WERI-Rb-1 (cell line): ENCODE measurements at regions not wholly inside any gene's neighbourhood (a gene's known extent, or its start where the extent isn't known, plus 50 kb on each side); places are given as distances from the start of the nearest gene placed in this dataset.

Experiments used
- DNase-seq: peaks from one replicate; pipeline ENCODE4 v3.0.0-alpha.2; 2020
- H3K27ac ChIP-seq: fragments of 250-450 bp; sonication (Bioruptor Pico); 2 replicates; pipeline ENCODE4 v1.5.1; 2020; ENCODE audit warnings: mild to moderate bottlenecking, moderate library complexity
- H3K27me3 ChIP-seq: fragments of 250-450 bp; sonication (Bioruptor Pico); 2 replicates; pipeline ENCODE4 v1.5.1; 2021; ENCODE audit warnings: mild to moderate bottlenecking, low read depth, moderate library complexity; ENCODE audit not compliant: insufficient read depth, severe bottlenecking
- H3K36me3 ChIP-seq: fragments of 250-450 bp; sonication (Bioruptor Pico); 2 replicates; pipeline ENCODE4 v1.5.1; 2020; ENCODE audit warnings: mild to moderate bottlenecking, moderate library complexity
- H3K4me3 ChIP-seq: 2 replicates; pipeline ENCODE4 v1.5.1; 2011; ENCODE audit warnings: low read depth, mild to moderate bottlenecking, control low read depth, low read length
- H3K9me3 ChIP-seq: fragments of 250-450 bp; sonication (Bioruptor Pico); 2 replicates; pipeline ENCODE4 v1.5.1; 2021; ENCODE audit warnings: mild to moderate bottlenecking, moderate library complexity; ENCODE audit not compliant: severe bottlenecking
- TF ChIP-seq, protein P1 (sequence below): IDR thresholded peaks from 2 replicates; pipeline ENCODE4 v1.5.1; 2011; ENCODE audit warnings: low read depth, mild to moderate bottlenecking, control low read depth, inconsistent platforms, low read length

DNA sequence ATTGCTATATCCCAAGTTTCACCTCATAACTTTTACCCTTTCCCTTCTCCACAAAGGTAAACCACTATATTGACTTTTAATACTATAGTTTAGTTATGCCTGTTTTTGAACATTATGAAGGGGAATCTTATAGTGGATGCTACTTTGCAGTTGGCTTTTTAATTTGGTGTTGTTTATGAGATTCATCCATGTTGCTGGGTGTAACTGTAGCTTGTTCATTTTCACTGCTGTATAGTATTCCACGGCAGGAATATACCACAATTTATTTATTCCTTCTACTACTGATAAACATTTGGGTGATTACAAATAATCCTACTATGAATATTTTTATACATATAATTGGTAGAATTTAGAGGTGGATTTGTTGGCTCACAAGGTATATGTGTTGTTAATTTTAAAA, 88.4 kb upstream of the NALF2 start:
- H3K27ac ChIP-seq = no peak overlapping the region
- TF ChIP-seq, protein P1, sequence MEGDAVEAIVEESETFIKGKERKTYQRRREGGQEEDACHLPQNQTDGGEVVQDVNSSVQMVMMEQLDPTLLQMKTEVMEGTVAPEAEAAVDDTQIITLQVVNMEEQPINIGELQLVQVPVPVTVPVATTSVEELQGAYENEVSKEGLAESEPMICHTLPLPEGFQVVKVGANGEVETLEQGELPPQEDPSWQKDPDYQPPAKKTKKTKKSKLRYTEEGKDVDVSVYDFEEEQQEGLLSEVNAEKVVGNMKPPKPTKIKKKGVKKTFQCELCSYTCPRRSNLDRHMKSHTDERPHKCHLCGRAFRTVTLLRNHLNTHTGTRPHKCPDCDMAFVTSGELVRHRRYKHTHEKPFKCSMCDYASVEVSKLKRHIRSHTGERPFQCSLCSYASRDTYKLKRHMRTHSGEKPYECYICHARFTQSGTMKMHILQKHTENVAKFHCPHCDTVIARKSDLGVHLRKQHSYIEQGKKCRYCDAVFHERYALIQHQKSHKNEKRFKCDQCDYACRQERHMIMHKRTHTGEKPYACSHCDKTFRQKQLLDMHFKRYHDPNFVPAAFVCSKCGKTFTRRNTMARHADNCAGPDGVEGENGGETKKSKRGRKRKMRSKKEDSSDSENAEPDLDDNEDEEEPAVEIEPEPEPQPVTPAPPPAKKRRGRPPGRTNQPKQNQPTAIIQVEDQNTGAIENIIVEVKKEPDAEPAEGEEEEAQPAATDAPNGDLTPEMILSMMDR = no peak
- no peaks in the 10 kb centered on the region for H3K36me3 ChIP-seq
- peaks cover 2% of the 10 kb centered on the region for H3K9me3 ChIP-seq
- H3K27me3 ChIP-seq = no peaks in the 10 kb centered on the region
- H3K4me3 ChIP-seq = no peak overlapping the region
- no peak for DNase-seq

DNA sequence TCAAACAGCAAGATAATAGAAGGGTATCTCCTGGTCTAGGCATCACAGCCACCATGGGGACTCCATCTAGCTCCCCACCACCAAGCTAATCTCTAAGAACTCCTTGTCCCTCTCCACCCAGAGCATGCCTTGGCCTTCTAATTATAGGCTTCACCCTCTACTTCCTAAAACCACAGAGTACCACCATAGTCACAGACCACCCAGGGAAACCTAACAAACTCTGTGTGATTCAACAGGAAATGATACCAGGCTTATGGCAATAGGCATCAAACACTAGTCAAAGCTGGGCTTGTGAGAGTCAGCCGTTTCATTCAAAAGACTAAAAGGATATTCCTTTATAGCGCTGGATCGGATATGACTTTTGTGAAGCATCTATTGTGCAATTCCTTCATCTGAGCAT, 91.5 kb upstream of the NALF2 start:
- DNase-seq = no peak
- H3K27me3 ChIP-seq = no peaks in the 10 kb centered on the region
- H3K36me3 ChIP-seq = no peaks in the 10 kb centered on the region
- H3K9me3 ChIP-seq = peaks cover 2% of the 10 kb centered on the region
- no peak overlapping the region for H3K27ac ChIP-seq
- no peak overlapping the region for H3K4me3 ChIP-seq
- TF ChIP-seq, protein P1 = no peak

DNA sequence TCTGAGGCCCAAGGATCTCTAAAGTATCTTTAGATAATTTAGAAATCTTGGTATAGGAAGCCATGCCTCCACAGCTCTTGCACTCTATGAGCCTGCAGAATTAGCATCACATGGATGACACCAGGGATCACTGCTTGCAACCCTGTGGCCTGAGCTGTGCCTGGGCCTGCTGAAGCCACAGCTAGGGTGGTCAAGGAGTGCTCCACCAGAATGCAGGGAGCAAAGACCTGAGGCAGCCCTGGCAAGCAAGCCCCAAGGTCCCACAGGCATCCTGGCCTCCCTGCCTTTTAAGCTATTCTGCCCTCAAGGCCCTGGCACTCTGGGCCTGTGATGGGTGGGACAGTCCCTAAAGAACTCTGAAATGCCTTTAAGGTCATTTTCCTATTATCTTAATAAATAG, 105.2 kb upstream of the NALF2 start:
- no peak for DNase-seq
- Histone ChIP-seq H3K27ac (no peak overlapping the region), H3K27me3 (no peaks in the 10 kb centered on the region), H3K4me3 (no peak overlapping the region), H3K36me3 (no peaks in the 10 kb centered on the region), H3K9me3 (no peaks in the 10 kb centered on the region)
- TF ChIP-seq, protein P1 = no peak

DNA sequence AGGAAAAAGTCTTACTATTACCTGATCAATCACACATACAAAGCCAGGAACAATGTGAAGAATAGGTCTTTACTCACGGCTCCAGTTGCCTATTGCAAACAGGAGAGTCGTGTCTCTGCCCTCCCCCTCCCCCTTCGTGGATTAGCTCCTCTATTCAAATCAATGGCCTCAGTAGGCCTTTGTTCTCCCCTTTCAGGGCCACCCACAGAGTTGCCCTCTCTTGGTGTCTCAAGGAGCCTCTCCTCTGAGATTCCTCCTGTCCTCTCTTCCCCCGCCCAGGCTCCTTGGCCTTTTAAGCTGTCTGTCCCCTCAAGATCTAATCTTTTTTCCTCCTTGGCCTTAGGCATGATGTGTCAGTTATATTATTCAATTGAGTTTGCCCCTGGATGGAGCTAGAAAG, 107.2 kb upstream of the NALF2 start:
- Histone ChIP-seq H3K27me3 (no peaks in the 10 kb centered on the region), H3K36me3 (no peaks in the 10 kb centered on the region), H3K9me3 (no peaks in the 10 kb centered on the region), H3K4me3 (no peak overlapping the region), H3K27ac (no peak overlapping the region)
- TF ChIP-seq, protein P1 = no peak
- no peak for DNase-seq

DNA sequence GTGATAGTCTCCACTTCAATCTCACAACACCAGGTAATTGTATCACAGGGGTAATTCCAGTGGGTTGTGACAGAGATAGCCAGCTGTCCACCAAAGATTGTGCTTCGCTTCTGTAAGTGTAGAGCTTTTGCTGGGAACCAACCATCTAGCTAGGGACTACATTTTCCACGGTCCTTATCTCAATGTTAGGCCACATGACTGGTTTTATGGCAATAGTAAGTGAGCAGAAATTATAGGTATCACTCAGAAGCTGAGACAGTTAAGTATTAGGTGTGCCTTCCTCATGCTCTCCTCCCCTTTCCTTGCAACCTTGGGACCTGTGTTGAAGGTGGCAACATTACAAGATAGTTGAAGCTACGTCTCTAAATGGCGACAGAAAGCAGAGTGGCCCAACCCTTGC, 108.8 kb upstream of the NALF2 start:
- no peak overlapping the region for H3K4me3 ChIP-seq
- no peaks in the 10 kb centered on the region for H3K9me3 ChIP-seq
- no peaks in the 10 kb centered on the region for H3K36me3 ChIP-seq
- TF ChIP-seq, protein P1 = no peak
- H3K27me3 ChIP-seq = no peaks in the 10 kb centered on the region
- no peak overlapping the region for H3K27ac ChIP-seq
- DNase-seq = no peak

DNA sequence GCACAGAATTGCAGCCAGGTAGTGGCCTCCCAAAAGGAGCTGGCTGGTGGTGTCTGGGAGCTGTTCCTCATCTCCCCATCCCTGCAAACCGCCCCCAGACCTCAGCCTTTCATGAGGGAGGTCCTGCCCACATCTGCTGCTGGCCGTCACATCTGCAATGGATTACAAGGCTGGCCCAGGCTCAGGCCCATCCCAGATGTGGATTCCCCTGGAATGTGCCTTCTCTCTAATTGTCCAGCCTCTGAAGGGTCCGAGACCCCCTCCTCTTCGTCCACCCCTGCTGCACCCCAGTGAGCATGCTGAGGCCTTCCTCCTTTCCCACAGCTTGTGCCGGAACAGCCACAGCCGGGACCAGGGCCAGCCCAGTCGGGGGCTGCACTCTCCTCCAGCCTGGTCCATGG, 115.0 kb upstream of the NALF2 start:
- Histone ChIP-seq H3K27me3 (peaks cover 2% of the 10 kb centered on the region), H3K36me3 (no peaks in the 10 kb centered on the region), H3K4me3 (no peak overlapping the region), H3K9me3 (no peaks in the 10 kb centered on the region), H3K27ac (no peak overlapping the region)
- TF ChIP-seq, protein P1 = no peak
- no peak for DNase-seq
